ENCODE measurements at regions not wholly inside any gene's neighbourhood (a gene's known extent, or its start where the extent isn't known, plus 50 kb on each side); places are given as distances from the start of the nearest gene placed in this dataset.
A peak's percentile ranks its signal among the peaks of the same experiment; 100 is the strongest.

DNA sequence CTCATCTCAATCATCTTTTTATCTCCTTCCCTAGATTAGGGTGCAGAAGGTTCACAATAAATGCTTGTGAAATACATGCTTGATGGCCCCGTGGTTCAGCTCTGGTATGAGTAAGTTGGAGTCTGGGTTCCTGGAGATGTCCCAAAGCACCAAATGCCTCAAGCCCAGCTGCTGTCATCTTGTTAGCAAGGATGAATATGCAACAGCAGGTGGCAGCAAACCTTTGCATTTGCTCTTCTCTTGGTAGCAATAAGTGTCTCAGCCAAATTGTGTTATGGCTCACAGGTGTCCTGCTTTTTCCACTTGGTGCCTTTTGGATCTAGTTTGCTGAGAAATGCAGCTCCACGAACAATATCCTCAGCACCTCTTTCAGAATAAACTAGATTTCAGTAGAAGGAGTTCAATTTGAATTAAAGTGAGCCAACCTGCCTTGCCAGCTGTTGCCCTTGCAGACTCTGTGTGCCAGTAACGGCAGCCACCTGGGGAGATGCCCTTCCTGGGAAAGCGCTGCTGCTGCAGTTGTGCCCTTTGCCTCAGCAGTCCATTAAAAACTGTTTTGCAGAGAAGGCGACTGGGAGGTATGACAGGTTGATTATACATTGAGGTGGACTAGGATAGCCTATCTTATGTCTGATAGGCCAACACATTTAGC is 417.3 kb downstream of the SNAPC1 start:
- H3K27ac ChIP-seq (ENCODE audit: insufficient read depth in 1 of 2, low read depth in 1 of 2, low read length in 2 of 2, poor library complexity in 1 of 2, severe bottlenecking in 2 of 2): no peak overlapping the region
- DNase-seq: peak; percentile 14 to 52 (median 47)
- H3K4me3 ChIP-seq (ENCODE audit: control insufficient read depth in 1 of 7, extremely low read depth in 1 of 7, insufficient read depth in 4 of 7, low read depth in 2 of 7, low read length in 6 of 7): no peak overlapping the region
- ChIA-PET POLR2A (no interaction called here), CTCF (interaction anchor here (1.1 to 3.7 kb wide), 4 partner anchors 12 to 1101 kb away, joined by 3 to 21 read pairs (median 5); no protein-coding TSS in a partner anchor)
- no peaks in the 10 kb centered on the region for H3K9me3 ChIP-seq (ENCODE audit: control extremely low read depth in 1 of 5, control insufficient read depth in 4 of 5, insufficient read depth in 2 of 5, low read depth in 1 of 5, low read length in 4 of 5)
- H3K36me3 ChIP-seq (ENCODE audit: control insufficient read depth in 4 of 4, insufficient read depth in 4 of 4, low read length in 3 of 4): no peaks in the 10 kb centered on the region
- 73% methylated on average over 3 of the region's 5 CpGs for WGBS (ENCODE audit: insufficient coverage)
- H3K4me1 ChIP-seq (ENCODE audit: control extremely low read depth in 1 of 4, control insufficient read depth in 4 of 4, insufficient read depth in 4 of 4, low read length in 3 of 4): no peaks in the 10 kb centered on the region
- peaks cover 0 to 7% (median 3%) of the 10 kb centered on the region in 5 experiments for H3K27me3 ChIP-seq (replicated peaks in 2 of 5; ENCODE audit: control insufficient read depth in 4 of 5, insufficient read depth in 5 of 5, low read length in 4 of 5)

DNA sequence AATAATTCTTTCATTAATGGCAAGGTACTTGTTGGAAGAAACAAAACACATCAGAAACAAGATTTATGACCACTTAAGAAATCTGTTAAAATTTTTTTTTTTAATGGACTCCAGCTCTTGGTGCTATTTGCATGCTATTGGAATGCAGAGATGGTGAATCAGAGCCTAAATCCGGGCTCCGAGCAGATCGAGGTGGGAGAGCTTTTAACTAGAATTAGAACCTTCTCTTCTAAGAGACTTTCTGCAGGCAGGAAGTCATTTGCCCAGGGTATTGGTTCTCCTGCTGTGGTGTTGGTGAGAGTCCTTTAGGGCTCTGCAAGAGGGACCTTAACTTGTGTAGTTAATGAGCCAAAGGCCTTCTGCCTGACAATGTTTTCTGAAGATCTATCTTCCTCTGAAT is 419.4 kb downstream of the SNAPC1 start:
- Histone ChIP-seq H3K4me3 (ENCODE audit: control insufficient read depth in 1 of 7, extremely low read depth in 1 of 7, insufficient read depth in 4 of 7, low read depth in 2 of 7, low read length in 6 of 7) (no peak overlapping the region), H3K9me3 (ENCODE audit: control extremely low read depth in 1 of 5, control insufficient read depth in 4 of 5, insufficient read depth in 2 of 5, low read depth in 1 of 5, low read length in 4 of 5) (no peaks in the 10 kb centered on the region), H3K27ac (ENCODE audit: insufficient read depth in 1 of 2, low read depth in 1 of 2, low read length in 2 of 2, poor library complexity in 1 of 2, severe bottlenecking in 2 of 2) (no peak overlapping the region), H3K27me3 (replicated peaks in 2 of 5; ENCODE audit: control insufficient read depth in 4 of 5, insufficient read depth in 5 of 5, low read length in 4 of 5) (peaks cover 0 to 7% (median 2%) of the 10 kb centered on the region in 5 experiments), H3K4me1 (ENCODE audit: control extremely low read depth in 1 of 4, control insufficient read depth in 4 of 4, insufficient read depth in 4 of 4, low read length in 3 of 4) (no peaks in the 10 kb centered on the region), H3K36me3 (ENCODE audit: control insufficient read depth in 4 of 4, insufficient read depth in 4 of 4, low read length in 3 of 4) (no peaks in the 10 kb centered on the region)
- 71% methylated on average over 1 of the region's 3 CpGs for WGBS (ENCODE audit: insufficient coverage)
- DNase-seq: no peak
- CTCF ChIA-PET: no interaction called here
- POLR2A ChIA-PET: interaction anchor here (0.6 kb wide), 1 partner anchor 110 kb away, joined by 3 read pairs; no protein-coding TSS in a partner anchor

DNA sequence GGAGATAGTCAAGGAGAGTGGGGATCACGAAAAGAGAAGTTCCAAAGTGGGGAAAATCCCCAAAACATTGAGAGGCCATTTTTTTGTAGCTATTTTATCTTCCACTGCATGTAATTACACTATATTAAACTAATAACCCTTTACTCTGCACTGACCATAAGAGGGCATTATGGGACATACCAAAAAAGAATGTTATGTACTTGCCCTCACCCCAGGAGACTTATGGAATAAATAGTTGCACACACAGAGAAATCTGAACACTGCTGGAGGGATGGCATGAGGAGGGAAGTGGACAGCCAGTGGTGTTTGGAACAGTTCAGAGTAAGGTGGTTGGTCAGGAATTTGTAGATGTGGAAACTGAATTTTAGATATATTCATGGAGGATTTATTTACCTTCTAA is 422.9 kb downstream of the SNAPC1 start:
- ChIA-PET POLR2A (no interaction called here), CTCF (no interaction called here)
- H3K9me3 ChIP-seq (ENCODE audit: control extremely low read depth in 1 of 5, control insufficient read depth in 4 of 5, insufficient read depth in 2 of 5, low read depth in 1 of 5, low read length in 4 of 5): no peaks in the 10 kb centered on the region
- no peak overlapping the region for H3K27ac ChIP-seq (ENCODE audit: insufficient read depth in 1 of 2, low read depth in 1 of 2, low read length in 2 of 2, poor library complexity in 1 of 2, severe bottlenecking in 2 of 2)
- no peaks in the 10 kb centered on the region for H3K4me1 ChIP-seq (ENCODE audit: control extremely low read depth in 1 of 4, control insufficient read depth in 4 of 4, insufficient read depth in 4 of 4, low read length in 3 of 4)
- WGBS (ENCODE audit: insufficient coverage): 60% methylated on average over 1 of the region's 1 CpG
- no peaks in the 10 kb centered on the region for H3K36me3 ChIP-seq (ENCODE audit: control insufficient read depth in 4 of 4, insufficient read depth in 4 of 4, low read length in 3 of 4)
- H3K4me3 ChIP-seq (ENCODE audit: control insufficient read depth in 1 of 7, extremely low read depth in 1 of 7, insufficient read depth in 4 of 7, low read depth in 2 of 7, low read length in 6 of 7): no peak overlapping the region
- H3K27me3 ChIP-seq (replicated peaks in 2 of 5; ENCODE audit: control insufficient read depth in 4 of 5, insufficient read depth in 5 of 5, low read length in 4 of 5): peaks cover 0 to 14% (median 3%) of the 10 kb centered on the region in 5 experiments
- no peak for DNase-seq

DNA sequence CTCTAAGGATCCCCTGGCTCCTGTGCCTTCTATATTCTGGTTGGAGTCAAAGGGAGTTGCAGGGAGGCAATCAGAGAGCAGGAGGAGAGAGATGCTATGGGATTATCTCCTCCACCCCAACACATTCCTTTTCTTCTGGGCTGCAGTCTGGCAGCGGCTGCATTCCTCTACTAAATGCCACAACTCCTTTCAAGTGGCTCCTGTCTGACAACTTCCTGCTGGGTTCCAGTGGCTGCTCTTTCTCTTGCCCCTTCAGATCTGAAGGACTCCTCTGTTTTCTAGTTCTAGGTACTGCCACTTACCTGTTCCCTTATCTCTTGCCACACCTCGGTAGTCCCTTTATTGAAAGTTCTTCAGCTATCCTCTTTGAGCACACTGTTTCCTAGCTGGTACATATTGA is 425.0 kb downstream of the SNAPC1 start:
- Histone ChIP-seq H3K4me1 (ENCODE audit: control extremely low read depth in 1 of 4, control insufficient read depth in 4 of 4, insufficient read depth in 4 of 4, low read length in 3 of 4) (no peaks in the 10 kb centered on the region), H3K4me3 (ENCODE audit: control insufficient read depth in 1 of 7, extremely low read depth in 1 of 7, insufficient read depth in 4 of 7, low read depth in 2 of 7, low read length in 6 of 7) (no peak overlapping the region), H3K27ac (ENCODE audit: insufficient read depth in 1 of 2, low read depth in 1 of 2, low read length in 2 of 2, poor library complexity in 1 of 2, severe bottlenecking in 2 of 2) (no peak overlapping the region), H3K36me3 (ENCODE audit: control insufficient read depth in 4 of 4, insufficient read depth in 4 of 4, low read length in 3 of 4) (no peaks in the 10 kb centered on the region), H3K9me3 (ENCODE audit: control extremely low read depth in 1 of 5, control insufficient read depth in 4 of 5, insufficient read depth in 2 of 5, low read depth in 1 of 5, low read length in 4 of 5) (no peaks in the 10 kb centered on the region), H3K27me3 (replicated peaks in 2 of 5; ENCODE audit: control insufficient read depth in 4 of 5, insufficient read depth in 5 of 5, low read length in 4 of 5) (peaks cover 0 to 14% (median 3%) of the 10 kb centered on the region in 5 experiments)
- ChIA-PET POLR2A (no interaction called here), CTCF (no interaction called here)
- WGBS (ENCODE audit: insufficient coverage): 72% methylated on average over 2 of the region's 2 CpGs
- no peak for DNase-seq

DNA sequence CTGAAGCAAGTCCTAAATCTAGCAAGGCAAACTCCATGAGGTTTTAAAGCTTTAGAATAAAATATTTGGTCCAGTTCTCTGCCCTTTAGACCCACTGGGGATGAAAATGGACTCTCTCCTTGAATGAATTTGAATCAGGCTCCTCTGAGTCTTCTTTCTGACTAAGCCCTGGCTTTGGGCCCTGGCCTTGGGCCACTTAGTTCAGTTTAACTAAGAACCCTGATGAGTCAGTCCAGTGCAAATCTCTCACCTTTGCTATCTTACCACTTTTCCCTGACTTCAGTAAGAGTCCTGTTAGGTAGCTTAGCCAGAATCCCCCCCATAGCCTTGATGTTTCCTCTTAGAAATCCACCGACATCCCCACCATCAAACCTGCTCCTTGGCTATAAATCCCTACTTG is 427.5 kb downstream of the SNAPC1 start:
- peaks cover 0 to 3% (median 0%) of the 10 kb centered on the region in 5 experiments for H3K9me3 ChIP-seq (ENCODE audit: control extremely low read depth in 1 of 5, control insufficient read depth in 4 of 5, insufficient read depth in 2 of 5, low read depth in 1 of 5, low read length in 4 of 5)
- ChIA-PET CTCF (no interaction called here), POLR2A (no interaction called here)
- no peaks in the 10 kb centered on the region for H3K4me1 ChIP-seq (ENCODE audit: control extremely low read depth in 1 of 4, control insufficient read depth in 4 of 4, insufficient read depth in 4 of 4, low read length in 3 of 4)
- H3K36me3 ChIP-seq (ENCODE audit: control insufficient read depth in 4 of 4, insufficient read depth in 4 of 4, low read length in 3 of 4): no peaks in the 10 kb centered on the region
- no peak overlapping the region for H3K4me3 ChIP-seq (ENCODE audit: control insufficient read depth in 1 of 7, extremely low read depth in 1 of 7, insufficient read depth in 4 of 7, low read depth in 2 of 7, low read length in 6 of 7)
- WGBS (ENCODE audit: insufficient coverage): 0% methylated on average over 1 of the region's 1 CpG
- no peak overlapping the region for H3K27ac ChIP-seq (ENCODE audit: insufficient read depth in 1 of 2, low read depth in 1 of 2, low read length in 2 of 2, poor library complexity in 1 of 2, severe bottlenecking in 2 of 2)
- no peak for DNase-seq
- peaks cover 0 to 9% (median 2%) of the 10 kb centered on the region in 5 experiments for H3K27me3 ChIP-seq (replicated peaks in 2 of 5; ENCODE audit: control insufficient read depth in 4 of 5, insufficient read depth in 5 of 5, low read length in 4 of 5)

DNA sequence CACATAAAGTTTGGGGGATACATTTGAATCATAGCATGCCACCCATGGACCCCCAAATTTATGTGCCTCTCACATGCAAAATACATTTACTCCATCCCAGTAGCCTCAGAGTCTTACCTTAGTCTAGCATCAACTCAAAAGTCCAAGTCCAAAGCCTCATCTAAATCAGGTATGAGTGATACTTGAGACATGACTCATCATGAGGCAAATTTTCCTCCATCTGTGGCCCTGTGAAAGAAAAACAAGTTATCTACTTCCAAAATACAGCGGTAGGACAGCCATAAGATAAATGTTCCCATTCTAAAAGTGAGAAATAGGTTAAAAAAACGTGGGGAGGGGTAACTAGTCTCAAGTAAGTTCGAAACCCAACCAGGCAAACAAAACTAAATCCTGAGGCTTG is 444.2 kb downstream of the SNAPC1 start:
- WGBS (ENCODE audit: insufficient coverage): 83% methylated on average over 1 of the region's 3 CpGs
- CTCF ChIA-PET: no interaction called here

DNA sequence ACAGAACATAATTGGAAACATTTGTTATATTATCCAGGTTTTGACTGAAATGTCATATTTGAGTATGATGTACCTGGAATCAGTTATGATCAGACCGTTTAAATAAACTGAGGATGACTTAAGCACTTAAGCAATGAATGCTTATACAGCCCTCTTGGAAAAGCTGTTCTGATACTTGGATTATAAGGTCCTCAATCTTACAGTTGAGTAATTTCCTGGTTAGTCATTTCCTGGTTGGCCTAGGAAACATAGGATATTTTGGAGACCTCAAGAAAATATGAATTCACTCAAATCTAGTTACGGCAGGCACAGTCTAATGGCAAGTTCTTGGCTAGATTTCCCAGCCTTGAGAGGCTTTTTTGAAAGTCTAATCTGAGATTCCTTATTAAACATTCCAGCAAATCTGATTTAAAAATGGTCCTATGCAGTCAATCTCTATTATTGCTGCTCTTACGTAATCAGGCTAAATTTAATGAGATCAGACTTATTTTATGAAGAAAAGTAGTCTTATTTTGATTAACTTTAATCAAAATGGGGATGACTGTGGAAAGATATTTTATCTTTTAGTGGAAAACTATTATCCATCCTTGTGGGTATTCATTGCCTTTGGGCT is 447.2 kb downstream of the SNAPC1 start:
- Histone ChIP-seq H3K9me3 (ENCODE audit: control extremely low read depth in 1 of 5, control insufficient read depth in 4 of 5, insufficient read depth in 2 of 5, low read depth in 1 of 5, low read length in 4 of 5) (peaks cover 0 to 3% (median 0%) of the 10 kb centered on the region in 5 experiments), H3K36me3 (ENCODE audit: control insufficient read depth in 4 of 4, insufficient read depth in 4 of 4, low read length in 3 of 4) (no peaks in the 10 kb centered on the region), H3K4me1 (ENCODE audit: control extremely low read depth in 1 of 4, control insufficient read depth in 4 of 4, insufficient read depth in 4 of 4, low read length in 3 of 4) (no peaks in the 10 kb centered on the region), H3K27ac (ENCODE audit: insufficient read depth in 1 of 2, low read depth in 1 of 2, low read length in 2 of 2, poor library complexity in 1 of 2, severe bottlenecking in 2 of 2) (no peak overlapping the region), H3K27me3 (replicated peaks in 2 of 5; ENCODE audit: control insufficient read depth in 4 of 5, insufficient read depth in 5 of 5, low read length in 4 of 5) (no peaks in the 10 kb centered on the region), H3K4me3 (ENCODE audit: control insufficient read depth in 1 of 7, extremely low read depth in 1 of 7, insufficient read depth in 4 of 7, low read depth in 2 of 7, low read length in 6 of 7) (no peak overlapping the region)
- ChIA-PET POLR2A (no interaction called here), CTCF (no interaction called here)
- 100% methylated on average over 2 of the region's 3 CpGs for WGBS (ENCODE audit: insufficient coverage)
- DNase-seq: no peak

More for the DNA sequence above, 444.2 kb downstream of the SNAPC1 start:
- no peaks in the 10 kb centered on the region for H3K4me1 ChIP-seq (ENCODE audit: control extremely low read depth in 1 of 4, control insufficient read depth in 4 of 4, insufficient read depth in 4 of 4, low read length in 3 of 4)
- H3K27ac ChIP-seq (ENCODE audit: insufficient read depth in 1 of 2, low read depth in 1 of 2, low read length in 2 of 2, poor library complexity in 1 of 2, severe bottlenecking in 2 of 2): no peak overlapping the region
- POLR2A ChIA-PET: no interaction called here
- no peaks in the 10 kb centered on the region for H3K36me3 ChIP-seq (ENCODE audit: control insufficient read depth in 4 of 4, insufficient read depth in 4 of 4, low read length in 3 of 4)
- H3K27me3 ChIP-seq (replicated peaks in 2 of 5; ENCODE audit: control insufficient read depth in 4 of 5, insufficient read depth in 5 of 5, low read length in 4 of 5): no peaks in the 10 kb centered on the region
- peaks cover 0 to 3% (median 0%) of the 10 kb centered on the region in 5 experiments for H3K9me3 ChIP-seq (ENCODE audit: control extremely low read depth in 1 of 5, control insufficient read depth in 4 of 5, insufficient read depth in 2 of 5, low read depth in 1 of 5, low read length in 4 of 5)
- no peak overlapping the region for H3K4me3 ChIP-seq (ENCODE audit: control insufficient read depth in 1 of 7, extremely low read depth in 1 of 7, insufficient read depth in 4 of 7, low read depth in 2 of 7, low read length in 6 of 7)
- DNase-seq: no peak
